Mesothelial cell of epicardium (in vitro differentiated cells): ENCODE measurements at regions not wholly inside any gene's neighbourhood (a gene's known extent, or its start where the extent isn't known, plus 50 kb on each side); places are given as distances from the start of the nearest gene placed in this dataset.

Experiments used
- DNase-seq, 2 experiments: peaks; one replicate each; pipeline ENCODE4 v3.0.0; 2021; ENCODE audit warnings: low spot score in 2 of 2; ENCODE audit not compliant: unreplicated experiment in 2 of 2
- H3K27ac Mint-ChIP-seq: 2 replicates; pipeline ENCODE4 v1.8.0; 2021; ENCODE audit warnings: mixed read lengths
- H3K27me3 Mint-ChIP-seq: 2 replicates; pipeline ENCODE4 v1.8.0; 2021; ENCODE audit warnings: low read depth, mixed read lengths
- H3K36me3 Mint-ChIP-seq: 2 replicates; pipeline ENCODE4 v1.8.0; 2021; ENCODE audit warnings: mixed read lengths
- H3K4me1 Mint-ChIP-seq: 2 replicates; pipeline ENCODE4 v1.8.0; 2021; ENCODE audit warnings: mixed read lengths
- H3K4me3 Mint-ChIP-seq: 2 replicates; pipeline ENCODE4 v1.8.0; 2021; ENCODE audit warnings: mild to moderate bottlenecking, moderate library complexity, mixed read lengths
- H3K9me3 Mint-ChIP-seq: 2 replicates; pipeline ENCODE4 v1.8.0; 2021; ENCODE audit warnings: mixed read lengths
- TF ChIP-seq, protein P1 (sequence below): fragments of 200-600 bp; sonication (generic); IDR thresholded peaks from one replicate; pipeline ENCODE4 v1.5.0; 2021; ENCODE audit warnings: antibody characterized with exemption; ENCODE audit not compliant: unreplicated experiment

DNA sequence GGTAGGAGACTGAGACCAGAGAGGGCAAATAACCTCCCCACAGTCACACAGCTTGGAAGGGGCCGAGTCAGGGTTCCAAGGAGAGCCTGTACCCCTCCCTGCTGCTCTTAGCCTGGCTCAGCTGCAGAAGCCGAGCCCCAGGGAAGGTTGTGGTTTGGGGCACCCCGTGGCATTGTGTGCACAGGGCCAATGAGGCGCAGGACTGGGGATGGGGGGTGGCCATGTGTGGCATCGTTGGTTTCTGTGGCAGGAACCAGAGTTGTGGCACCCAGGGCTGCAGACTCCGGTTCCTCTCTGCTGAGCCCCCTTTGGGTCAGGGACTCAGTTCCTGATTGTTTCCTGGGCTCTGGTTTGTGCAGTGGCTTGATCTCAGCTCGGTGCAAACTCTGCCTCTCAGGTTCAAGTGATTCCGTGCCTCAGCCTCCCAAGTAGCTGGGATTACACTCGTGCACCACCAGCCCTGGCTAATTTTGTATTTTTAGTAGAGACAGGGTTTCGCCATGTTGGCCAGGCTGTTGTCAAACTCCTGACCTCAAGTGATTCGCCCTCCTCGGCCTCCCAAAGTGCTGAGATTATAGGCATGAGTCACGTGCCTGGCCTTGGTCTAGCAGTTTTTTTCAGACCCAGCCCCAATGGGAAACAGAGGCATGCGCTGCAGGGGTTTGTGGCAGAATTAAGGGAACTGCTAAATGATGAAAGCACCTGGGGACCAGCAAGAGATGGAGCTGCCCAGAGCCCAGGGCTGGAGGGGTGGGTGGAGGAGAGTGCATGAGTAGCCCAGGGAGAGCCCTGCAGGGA, 221.0 kb upstream of the SULF2 start:
- DNase-seq, result no peak
- H3K4me3 Mint-ChIP-seq, result no peak overlapping the region
- peaks cover 17% of the 10 kb centered on the region for H3K9me3 Mint-ChIP-seq
- H3K27ac Mint-ChIP-seq, result no peak overlapping the region
- H3K4me1 Mint-ChIP-seq, result peaks cover 10% of the 10 kb centered on the region
- no peaks in the 10 kb centered on the region for H3K36me3 Mint-ChIP-seq
- H3K27me3 Mint-ChIP-seq, result peaks cover 14% of the 10 kb centered on the region
- TF ChIP-seq, protein P1, sequence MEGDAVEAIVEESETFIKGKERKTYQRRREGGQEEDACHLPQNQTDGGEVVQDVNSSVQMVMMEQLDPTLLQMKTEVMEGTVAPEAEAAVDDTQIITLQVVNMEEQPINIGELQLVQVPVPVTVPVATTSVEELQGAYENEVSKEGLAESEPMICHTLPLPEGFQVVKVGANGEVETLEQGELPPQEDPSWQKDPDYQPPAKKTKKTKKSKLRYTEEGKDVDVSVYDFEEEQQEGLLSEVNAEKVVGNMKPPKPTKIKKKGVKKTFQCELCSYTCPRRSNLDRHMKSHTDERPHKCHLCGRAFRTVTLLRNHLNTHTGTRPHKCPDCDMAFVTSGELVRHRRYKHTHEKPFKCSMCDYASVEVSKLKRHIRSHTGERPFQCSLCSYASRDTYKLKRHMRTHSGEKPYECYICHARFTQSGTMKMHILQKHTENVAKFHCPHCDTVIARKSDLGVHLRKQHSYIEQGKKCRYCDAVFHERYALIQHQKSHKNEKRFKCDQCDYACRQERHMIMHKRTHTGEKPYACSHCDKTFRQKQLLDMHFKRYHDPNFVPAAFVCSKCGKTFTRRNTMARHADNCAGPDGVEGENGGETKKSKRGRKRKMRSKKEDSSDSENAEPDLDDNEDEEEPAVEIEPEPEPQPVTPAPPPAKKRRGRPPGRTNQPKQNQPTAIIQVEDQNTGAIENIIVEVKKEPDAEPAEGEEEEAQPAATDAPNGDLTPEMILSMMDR, result no peak

GRCh38 chr20:48003021-48003420, 217.7 kb upstream of the SULF2 start:
- H3K9me3 Mint-ChIP-seq, result peaks cover 17% of the 10 kb centered on the region
- no peak for DNase-seq
- TF ChIP-seq, protein P1, result no peak
- H3K27ac Mint-ChIP-seq, result no peak overlapping the region
- H3K4me1 Mint-ChIP-seq, result peaks cover 8% of the 10 kb centered on the region
- H3K36me3 Mint-ChIP-seq, result no peaks in the 10 kb centered on the region
- H3K27me3 Mint-ChIP-seq, result peaks cover 14% of the 10 kb centered on the region
- no peak overlapping the region for H3K4me3 Mint-ChIP-seq

DNA sequence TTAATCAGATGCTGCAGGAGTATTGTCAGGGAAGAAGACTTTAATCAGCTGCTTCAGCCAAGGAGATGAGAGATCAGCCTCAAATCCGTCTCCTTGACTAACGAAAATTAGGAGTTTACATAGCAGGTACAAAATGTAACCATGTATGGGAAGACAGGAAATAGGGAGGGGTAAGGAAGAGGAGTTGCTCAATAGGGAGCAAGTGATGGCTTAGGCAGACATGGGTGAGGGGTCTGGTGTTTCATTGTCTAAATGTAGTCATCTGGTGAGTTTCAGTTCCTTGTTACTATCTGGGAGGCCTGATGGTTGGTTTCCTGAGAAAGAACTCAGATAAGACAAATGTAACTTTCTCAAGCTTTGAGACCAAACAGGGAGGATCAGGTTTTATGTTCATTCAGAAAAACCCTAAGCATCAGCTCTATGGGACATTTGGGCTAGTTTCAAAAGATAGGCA, 217.3 kb upstream of the SULF2 start:
- no peak overlapping the region for H3K4me3 Mint-ChIP-seq
- H3K27me3 Mint-ChIP-seq, result peaks cover 16% of the 10 kb centered on the region
- peaks cover 16% of the 10 kb centered on the region for H3K9me3 Mint-ChIP-seq
- no peaks in the 10 kb centered on the region for H3K36me3 Mint-ChIP-seq
- H3K27ac Mint-ChIP-seq, result no peak overlapping the region
- DNase-seq, result no peak
- TF ChIP-seq, protein P1, result no peak
- H3K4me1 Mint-ChIP-seq, result peaks cover 7% of the 10 kb centered on the region

DNA sequence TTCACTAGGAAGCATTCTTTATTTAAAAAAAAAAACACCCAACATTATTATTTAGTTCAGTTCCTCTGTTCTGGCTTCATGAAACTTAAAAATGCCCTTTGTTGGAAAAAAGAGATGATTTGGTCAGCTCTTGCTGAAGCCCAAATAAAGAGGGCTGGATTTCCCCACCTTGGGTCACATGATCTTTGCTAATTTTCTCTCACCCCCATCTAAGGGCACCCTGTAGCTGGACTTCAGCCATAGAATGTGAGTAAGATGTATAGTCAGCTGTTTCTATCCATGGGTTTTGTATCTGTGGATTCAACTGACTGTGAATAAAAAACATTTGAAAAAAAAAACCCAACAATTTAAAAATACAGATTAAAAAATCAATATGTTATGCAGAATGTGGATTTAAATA, 213.9 kb upstream of the SULF2 start:
- no peak overlapping the region for H3K4me3 Mint-ChIP-seq
- TF ChIP-seq, protein P1, result no peak
- H3K27me3 Mint-ChIP-seq, result peaks cover 9% of the 10 kb centered on the region
- DNase-seq, result no peak
- H3K27ac Mint-ChIP-seq, result no peak overlapping the region
- peaks cover 11% of the 10 kb centered on the region for H3K9me3 Mint-ChIP-seq
- no peaks in the 10 kb centered on the region for H3K36me3 Mint-ChIP-seq
- no peaks in the 10 kb centered on the region for H3K4me1 Mint-ChIP-seq

- no peak overlapping the region for H3K27ac Mint-ChIP-seq
- H3K4me1 Mint-ChIP-seq, result no peaks in the 10 kb centered on the region
- no peak overlapping the region for H3K4me3 Mint-ChIP-seq
- peaks cover 6% of the 10 kb centered on the region for H3K27me3 Mint-ChIP-seq
- no peaks in the 10 kb centered on the region for H3K36me3 Mint-ChIP-seq
- H3K9me3 Mint-ChIP-seq, result peaks cover 7% of the 10 kb centered on the region
- peak in 1 of 2 experiments; percentile 19 for DNase-seq
- TF ChIP-seq, protein P1, result no peak
Observed at GRCh38 chr20:47998736-47999135, 213.5 kb upstream of the SULF2 start.
